K562 (cell line): ENCODE measurements at regions not wholly inside any gene's neighbourhood (a gene's known extent, or its start where the extent isn't known, plus 50 kb on each side); places are given as distances from the start of the nearest gene placed in this dataset.

Experiments used
- HDAC8 ChIP-seq: fragments of 450-650 bp; IDR thresholded peaks from 2 replicates; pipeline ENCODE4 v1.6.1; 2016; ENCODE audit warnings: mild to moderate bottlenecking, missing genetic modification characterization, moderate library complexity, missing compliant biosample characterization
- MAFF ChIP-seq: IDR thresholded peaks from 2 replicates; pipeline ENCODE4 v1.6.1; 2012; ENCODE audit warnings: low read length, improper control_type of control experiment
- ZNF24 ChIP-seq: fragments of 450-650 bp; IDR thresholded peaks from 2 replicates; pipeline ENCODE4 v1.6.1; 2016
- TF ChIP-seq, protein P1 (sequence below): fragments of 450-650 bp; formaldehyde crosslinking; IDR thresholded peaks from 2 replicates; pipeline ENCODE4 v1.4.0; 2022; ENCODE audit warnings: mild to moderate bottlenecking, moderate library complexity

DNA sequence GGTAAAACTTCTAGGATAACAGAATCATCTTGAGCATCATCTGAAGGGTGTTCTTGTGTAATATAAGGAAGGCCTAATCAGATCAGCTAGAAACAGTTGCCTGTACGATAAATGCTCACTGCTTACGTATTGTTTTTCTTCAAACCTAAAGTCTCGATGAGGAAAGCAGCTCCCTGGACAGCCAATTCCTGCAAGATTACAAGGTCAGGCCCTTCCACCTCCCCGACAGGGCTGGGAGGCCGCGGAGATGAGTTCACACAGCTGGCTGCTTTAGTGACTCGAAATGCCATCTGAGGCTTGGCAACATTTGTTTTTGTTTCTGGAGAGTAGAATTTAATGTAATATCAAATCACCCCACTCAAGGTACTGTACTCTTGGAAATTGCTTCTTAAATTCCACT, 95.1 kb upstream of the PFKP start:
- no peak for TF ChIP-seq MAFF
- TF ChIP-seq, protein P1, sequence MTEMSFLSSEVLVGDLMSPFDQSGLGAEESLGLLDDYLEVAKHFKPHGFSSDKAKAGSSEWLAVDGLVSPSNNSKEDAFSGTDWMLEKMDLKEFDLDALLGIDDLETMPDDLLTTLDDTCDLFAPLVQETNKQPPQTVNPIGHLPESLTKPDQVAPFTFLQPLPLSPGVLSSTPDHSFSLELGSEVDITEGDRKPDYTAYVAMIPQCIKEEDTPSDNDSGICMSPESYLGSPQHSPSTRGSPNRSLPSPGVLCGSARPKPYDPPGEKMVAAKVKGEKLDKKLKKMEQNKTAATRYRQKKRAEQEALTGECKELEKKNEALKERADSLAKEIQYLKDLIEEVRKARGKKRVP: no peak
- TF ChIP-seq HDAC8 (tag): no peak
- TF ChIP-seq ZNF24: no peak
